Testis (tissue), 2 donors: ENCODE measurements at regions not wholly inside any gene's neighbourhood (a gene's known extent, or its start where the extent isn't known, plus 50 kb on each side); places are given as distances from the start of the nearest gene placed in this dataset.
A peak's percentile ranks its signal among the peaks of the same experiment; 100 is the strongest.

Source experiments
- DNase-seq: peaks from one replicate; pipeline ENCODE4 v3.0.0-alpha.2; 2019
- H3K27ac ChIP-seq, 2 donors: fragments of 200-600 bp; sonication (generic); one replicate each; pipeline ENCODE4 v1.5.1; 2019
- H3K27me3 ChIP-seq: fragments of 200-600 bp; sonication (generic); one replicate; pipeline ENCODE4 v1.5.1; 2019
- H3K36me3 ChIP-seq: fragments of 200-600 bp; sonication (generic); one replicate; pipeline ENCODE4 v1.5.1; 2017; ENCODE audit warnings: low read depth; ENCODE audit errors: missing control alignments
- H3K4me1 ChIP-seq: fragments of 200-600 bp; sonication (generic); one replicate; pipeline ENCODE4 v1.5.1; 2019
- H3K4me3 ChIP-seq, 2 donors: fragments of 200-600 bp; sonication (generic); one replicate each; pipeline ENCODE4 v1.5.1; 2017 to 2019
- H3K9me3 ChIP-seq: fragments of 200-600 bp; sonication (generic); one replicate; pipeline ENCODE4 v1.5.1; 2017
- POLR2A ChIP-seq: fragments of 450-650 bp; IDR thresholded peaks from one replicate; pipeline ENCODE4 v1.6.1; 2017; ENCODE audit warnings: antibody characterized with exemption, mild to moderate bottlenecking, moderate library complexity
- WGBS, 2 donors: methylation state at CpG; one replicate each; pipeline ENCODE4 v1.1.5; 2018; 5-methylcytosine and 5-hydroxymethylcytosine counted together
- intact Hi-C: fragments of 100-400 bp; cut with DNase I; formaldehyde crosslinking; loops from one replicate; pipeline ENCODE4 v1.15.1; 2023; ENCODE audit warnings: low total_unique reads
- TF ChIP-seq, protein P1 (sequence below), 3 experiments: fragments of 450-650 bp in 2 of 3; fragments of 200-600 bp in 1 of 3; sonication (generic) in 1 of 3; IDR thresholded peaks; one replicate each; pipeline ENCODE4 v1.5.1; 2016 to 2019; ENCODE audit warnings: antibody characterized with exemption in 3 of 3, mild to moderate bottlenecking in 2 of 3, moderate library complexity in 1 of 3

DNA sequence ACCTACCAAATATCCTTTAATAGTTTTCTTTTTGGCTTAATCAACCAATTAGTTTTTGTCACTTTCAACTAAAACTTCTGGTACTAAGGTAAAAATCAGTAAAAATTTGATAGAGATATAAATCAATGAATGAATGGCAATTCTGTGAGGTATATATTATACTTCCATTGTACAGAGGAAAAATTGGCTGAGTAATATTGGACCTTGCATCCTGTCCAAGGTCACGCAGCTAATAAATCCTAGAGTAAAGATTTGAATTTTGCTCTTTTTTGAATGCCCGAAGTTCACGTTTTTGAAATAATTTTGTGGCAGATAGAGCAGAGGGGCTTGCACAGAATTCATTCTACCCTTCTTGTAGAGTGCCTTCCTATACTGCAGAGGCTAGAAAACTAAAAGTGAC, 81.1 kb upstream of the ZNF280D start:
- Histone ChIP-seq H3K4me1 (no peaks in the 10 kb centered on the region), H3K9me3 (no peaks in the 10 kb centered on the region), H3K4me3 (no peak overlapping the region), H3K27me3 (no peaks in the 10 kb centered on the region), H3K36me3 (no peaks in the 10 kb centered on the region), H3K27ac (no peak overlapping the region)
- TF ChIP-seq, protein P1, sequence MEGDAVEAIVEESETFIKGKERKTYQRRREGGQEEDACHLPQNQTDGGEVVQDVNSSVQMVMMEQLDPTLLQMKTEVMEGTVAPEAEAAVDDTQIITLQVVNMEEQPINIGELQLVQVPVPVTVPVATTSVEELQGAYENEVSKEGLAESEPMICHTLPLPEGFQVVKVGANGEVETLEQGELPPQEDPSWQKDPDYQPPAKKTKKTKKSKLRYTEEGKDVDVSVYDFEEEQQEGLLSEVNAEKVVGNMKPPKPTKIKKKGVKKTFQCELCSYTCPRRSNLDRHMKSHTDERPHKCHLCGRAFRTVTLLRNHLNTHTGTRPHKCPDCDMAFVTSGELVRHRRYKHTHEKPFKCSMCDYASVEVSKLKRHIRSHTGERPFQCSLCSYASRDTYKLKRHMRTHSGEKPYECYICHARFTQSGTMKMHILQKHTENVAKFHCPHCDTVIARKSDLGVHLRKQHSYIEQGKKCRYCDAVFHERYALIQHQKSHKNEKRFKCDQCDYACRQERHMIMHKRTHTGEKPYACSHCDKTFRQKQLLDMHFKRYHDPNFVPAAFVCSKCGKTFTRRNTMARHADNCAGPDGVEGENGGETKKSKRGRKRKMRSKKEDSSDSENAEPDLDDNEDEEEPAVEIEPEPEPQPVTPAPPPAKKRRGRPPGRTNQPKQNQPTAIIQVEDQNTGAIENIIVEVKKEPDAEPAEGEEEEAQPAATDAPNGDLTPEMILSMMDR (IDR thresholded peaks at IDR 0.05): no peak
- no peak for TF ChIP-seq POLR2A
- DNase-seq: no peak
- 89 to 90% methylated on average over 3 of the region's 3 CpGs for WGBS, 2 donors
- intact Hi-C loops: no loop called here

DNA sequence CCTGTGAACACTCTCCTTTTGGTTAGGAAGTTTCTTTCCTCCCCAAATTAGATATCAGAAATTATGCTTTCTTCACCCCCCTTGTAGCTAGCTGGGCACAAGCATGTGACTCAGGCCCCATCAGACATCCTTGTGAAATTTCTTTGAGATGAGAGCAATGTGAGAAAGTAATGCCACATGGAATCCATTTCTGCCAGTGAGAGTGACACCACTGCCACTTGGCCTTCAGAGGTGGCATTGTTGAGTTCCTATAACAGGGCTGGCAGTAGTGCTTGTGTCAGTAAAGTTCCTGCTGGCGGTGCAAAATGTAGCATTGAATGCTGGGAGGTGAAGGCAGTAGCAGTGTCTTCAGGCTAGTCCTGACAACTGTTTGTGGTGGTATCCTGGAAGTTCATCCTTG, 80.7 kb upstream of the ZNF280D start:
- Histone ChIP-seq H3K36me3 (no peaks in the 10 kb centered on the region), H3K9me3 (no peaks in the 10 kb centered on the region), H3K27me3 (no peaks in the 10 kb centered on the region), H3K27ac (no peak overlapping the region), H3K4me1 (no peaks in the 10 kb centered on the region), H3K4me3 (no peak overlapping the region)
- DNase-seq: no peak
- intact Hi-C loops: no loop called here
- WGBS, 2 donors: 0% methylated on average over 1 of the region's 1 CpG
- TF ChIP-seq POLR2A: no peak
- TF ChIP-seq, protein P1 (IDR thresholded peaks at IDR 0.05): no peak

DNA sequence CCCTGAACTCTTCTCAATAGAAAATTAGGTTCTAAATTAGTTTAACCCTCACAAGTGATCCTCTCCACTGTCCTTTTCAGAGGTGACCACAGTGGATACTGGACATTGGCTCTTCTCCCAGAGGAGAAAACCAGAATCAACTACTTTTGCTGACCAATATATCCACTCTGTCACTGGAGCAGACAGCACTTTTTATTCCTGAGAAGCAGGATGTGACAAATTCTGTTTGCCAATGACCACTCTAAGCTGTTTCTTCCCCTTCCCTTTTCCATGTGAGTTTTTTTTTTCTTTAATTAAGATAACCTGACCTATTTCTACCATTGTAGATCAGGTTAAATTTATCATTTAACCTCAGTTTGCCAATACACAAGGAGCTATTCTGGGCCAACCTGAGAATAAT, 79.7 kb upstream of the ZNF280D start:
- Histone ChIP-seq H3K4me1 (no peaks in the 10 kb centered on the region), H3K4me3 (no peak overlapping the region), H3K27ac (no peak overlapping the region), H3K9me3 (no peaks in the 10 kb centered on the region), H3K27me3 (no peaks in the 10 kb centered on the region), H3K36me3 (no peaks in the 10 kb centered on the region)
- no peak for DNase-seq
- TF ChIP-seq, protein P1 (IDR thresholded peaks at IDR 0.05): no peak
- no peak for TF ChIP-seq POLR2A
- intact Hi-C loops: no loop called here

DNA sequence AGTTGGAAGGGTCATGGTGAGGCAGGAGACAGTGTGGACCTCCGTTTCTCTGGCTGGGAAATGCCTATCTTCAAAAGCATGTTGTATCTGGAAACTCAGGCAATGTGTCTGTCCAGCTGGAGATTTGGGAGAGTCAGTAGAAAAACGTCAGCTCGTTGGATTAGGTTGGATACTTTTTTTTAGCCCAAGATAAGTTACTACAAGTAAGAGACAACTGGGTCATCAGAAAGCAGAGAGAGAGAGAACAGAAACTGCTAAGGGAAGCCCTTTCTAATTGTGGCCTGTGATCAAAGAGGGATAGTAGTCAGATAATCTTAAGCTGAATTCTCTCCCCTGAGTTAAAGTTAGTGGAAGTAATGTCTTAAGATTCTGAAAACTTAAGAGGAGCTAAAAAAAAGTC, 78.9 kb upstream of the ZNF280D start:
- Histone ChIP-seq H3K9me3 (no peaks in the 10 kb centered on the region), H3K4me3 (no peak overlapping the region), H3K27ac (peak overlapping the region in 1 of 2 donors; percentile 23), H3K27me3 (no peaks in the 10 kb centered on the region), H3K4me1 (no peaks in the 10 kb centered on the region), H3K36me3 (no peaks in the 10 kb centered on the region)
- DNase-seq: no peak
- TF ChIP-seq, protein P1 (IDR thresholded peaks at IDR 0.05): no peak
- no peak for TF ChIP-seq POLR2A
- intact Hi-C loops: no loop called here
- 49 to 64% methylated on average over 3 of the region's 3 CpGs for WGBS, 2 donors

DNA sequence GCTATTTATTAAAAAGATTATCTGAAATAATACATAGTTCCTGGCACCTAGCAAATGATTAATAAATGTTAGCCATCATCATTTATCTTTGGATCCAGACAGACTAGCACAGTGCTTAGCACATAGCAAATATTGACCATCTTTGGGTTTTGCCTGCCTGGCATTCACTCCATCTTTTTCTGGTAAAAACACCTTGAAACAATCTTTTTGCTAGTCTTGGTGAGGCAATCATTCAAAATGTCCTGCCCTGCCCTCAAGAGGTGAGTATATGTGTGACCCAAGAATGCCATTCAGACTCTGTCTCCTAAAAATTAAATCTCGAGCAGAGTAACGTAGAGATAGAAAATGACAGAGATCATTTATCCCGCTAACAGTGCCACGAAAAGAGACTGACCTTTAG, 78.3 kb upstream of the ZNF280D start:
- 72 to 83% methylated on average over 4 of the region's 4 CpGs for WGBS, 2 donors
- H3K4me3 ChIP-seq: no peak overlapping the region
- peak overlapping the region in 1 of 2 donors; percentile 23 for H3K27ac ChIP-seq
- TF ChIP-seq, protein P1 (IDR thresholded peaks at IDR 0.05): no peak
- no peak for TF ChIP-seq POLR2A
- H3K9me3 ChIP-seq: no peaks in the 10 kb centered on the region
- intact Hi-C loops: no loop called here
- H3K36me3 ChIP-seq: no peaks in the 10 kb centered on the region
- DNase-seq: no peak
- no peaks in the 10 kb centered on the region for H3K4me1 ChIP-seq
- H3K27me3 ChIP-seq: no peaks in the 10 kb centered on the region
